ENCODE measurements at regions not wholly inside any gene's neighbourhood (a gene's known extent, or its start where the extent isn't known, plus 50 kb on each side); places are given as distances from the start of the nearest gene placed in this dataset.

GRCh38 chr2:164351536-164351935, 269.7 kb downstream of the GRB14 start (continued):
- TF ChIP-seq CHD7 (IDR thresholded peaks at IDR 0.05; ENCODE audit: insufficient replicate concordance, low read length) (no peak), BCL11A (IDR thresholded peaks at IDR 0.05; ENCODE audit: low read depth in 2 of 2, low read length in 2 of 2) (no peak), SRF (IDR thresholded peaks at IDR 0.05; ENCODE audit: low read depth, low read length) (no peak), RFX5 (IDR thresholded peaks at IDR 0.05; ENCODE audit: borderline replicate concordance, low read depth, low read length) (no peak), JUND (IDR thresholded peaks at IDR 0.05; ENCODE audit: low read length) (no peak), JUN (IDR thresholded peaks at IDR 0.05; ENCODE audit: low read depth, low read length) (no peak), HDAC2 (IDR thresholded peaks at IDR 0.05; ENCODE audit: borderline replicate concordance in 1 of 2, low read depth in 2 of 2, low read length in 2 of 2) (no peak), CHD2 (IDR thresholded peaks at IDR 0.05; ENCODE audit: low read length) (no peak)
- TF ChIP-seq, protein P1, sequence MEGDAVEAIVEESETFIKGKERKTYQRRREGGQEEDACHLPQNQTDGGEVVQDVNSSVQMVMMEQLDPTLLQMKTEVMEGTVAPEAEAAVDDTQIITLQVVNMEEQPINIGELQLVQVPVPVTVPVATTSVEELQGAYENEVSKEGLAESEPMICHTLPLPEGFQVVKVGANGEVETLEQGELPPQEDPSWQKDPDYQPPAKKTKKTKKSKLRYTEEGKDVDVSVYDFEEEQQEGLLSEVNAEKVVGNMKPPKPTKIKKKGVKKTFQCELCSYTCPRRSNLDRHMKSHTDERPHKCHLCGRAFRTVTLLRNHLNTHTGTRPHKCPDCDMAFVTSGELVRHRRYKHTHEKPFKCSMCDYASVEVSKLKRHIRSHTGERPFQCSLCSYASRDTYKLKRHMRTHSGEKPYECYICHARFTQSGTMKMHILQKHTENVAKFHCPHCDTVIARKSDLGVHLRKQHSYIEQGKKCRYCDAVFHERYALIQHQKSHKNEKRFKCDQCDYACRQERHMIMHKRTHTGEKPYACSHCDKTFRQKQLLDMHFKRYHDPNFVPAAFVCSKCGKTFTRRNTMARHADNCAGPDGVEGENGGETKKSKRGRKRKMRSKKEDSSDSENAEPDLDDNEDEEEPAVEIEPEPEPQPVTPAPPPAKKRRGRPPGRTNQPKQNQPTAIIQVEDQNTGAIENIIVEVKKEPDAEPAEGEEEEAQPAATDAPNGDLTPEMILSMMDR (IDR thresholded peaks at IDR 0.05; ENCODE audit: control extremely low read depth in 1 of 3, insufficient read depth in 1 of 3, low read depth in 1 of 3, low read length in 3 of 3): no peak

Measured in H1 (cell line).